H9 (cell line): ENCODE measurements at regions not wholly inside any gene's neighbourhood (a gene's known extent, or its start where the extent isn't known, plus 50 kb on each side); places are given as distances from the start of the nearest gene placed in this dataset.

Experiments
- DNase-seq: peaks from one replicate; pipeline ENCODE4 v3.0.0-alpha.2; 2017
- H2AFZ ChIP-seq: one replicate; pipeline ENCODE4 v1.6.1; 2013; ENCODE audit warnings: mild to moderate bottlenecking, low read length, control low read depth, moderate library complexity
- H2AK5ac ChIP-seq: 2 replicates; pipeline ENCODE4 v1.6.1; 2013; ENCODE audit warnings: low read length, control low read depth, mixed read lengths; ENCODE audit not compliant: insufficient read length
- H2BK120ac ChIP-seq: one replicate; pipeline ENCODE4 v1.6.1; 2013; ENCODE audit warnings: low read depth, mild to moderate bottlenecking, low read length, control low read depth, inconsistent platforms; ENCODE audit not compliant: poor library complexity, severe bottlenecking
- H2BK12ac ChIP-seq: 2 replicates; pipeline ENCODE4 v1.6.1; 2013; ENCODE audit warnings: low read length, control low read depth, mixed read lengths, low read depth; ENCODE audit not compliant: insufficient read length
- H2BK15ac ChIP-seq: 2 replicates; pipeline ENCODE4 v1.6.1; 2013; ENCODE audit warnings: low read depth, low read length, control low read depth
- H2BK20ac ChIP-seq: one replicate; pipeline ENCODE4 v1.6.1; 2013; ENCODE audit warnings: low read depth, mild to moderate bottlenecking, low read length, control low read depth, inconsistent platforms; ENCODE audit not compliant: poor library complexity, severe bottlenecking
- H2BK5ac ChIP-seq: 2 replicates; pipeline ENCODE4 v1.6.1; 2013; ENCODE audit warnings: low read length, control low read depth, mixed read lengths; ENCODE audit not compliant: insufficient read length
- H3K14ac ChIP-seq: 2 replicates; pipeline ENCODE4 v1.6.1; 2013; ENCODE audit warnings: low read length, control low read depth; ENCODE audit not compliant: insufficient read depth
- H3K18ac ChIP-seq: 2 replicates; pipeline ENCODE4 v1.6.1; 2013; ENCODE audit warnings: low read depth, mild to moderate bottlenecking, mixed read lengths, low read length, control low read depth; ENCODE audit not compliant: insufficient read length
- H3K23ac ChIP-seq: 2 replicates; pipeline ENCODE4 v1.6.1; 2013; ENCODE audit warnings: low read length, control low read depth, mixed read lengths, low read depth; ENCODE audit not compliant: insufficient read length
- H3K23me2 ChIP-seq: 2 replicates; pipeline ENCODE4 v1.6.1; 2013; ENCODE audit warnings: low read depth, mild to moderate bottlenecking, mixed read lengths, low read length, control low read depth; ENCODE audit not compliant: insufficient read length, poor library complexity, severe bottlenecking
- H3K27ac ChIP-seq: 2 replicates; pipeline ENCODE4 v1.5.1; 2013; ENCODE audit warnings: low read length, control low read depth, mixed read lengths, low read depth; ENCODE audit not compliant: insufficient read length
- H3K27me3 ChIP-seq: 2 replicates; pipeline ENCODE4 v1.6.1; 2013; ENCODE audit warnings: low read length, control low read depth, inconsistent platforms; ENCODE audit not compliant: insufficient read depth
- H3K4ac ChIP-seq: 2 replicates; pipeline ENCODE4 v1.6.1; 2013; ENCODE audit warnings: low read depth, mild to moderate bottlenecking, control low read depth, inconsistent platforms, low read length, moderate library complexity
- H3K4me1 ChIP-seq: 2 replicates; pipeline ENCODE4 v1.6.1; 2013; ENCODE audit warnings: low read length, control low read depth, inconsistent platforms; ENCODE audit not compliant: insufficient read depth
- H3K4me2 ChIP-seq: 2 replicates; pipeline ENCODE4 v1.6.1; 2013; ENCODE audit warnings: low read length, control low read depth, mixed read lengths; ENCODE audit not compliant: insufficient read length, insufficient read depth
- H3K56ac ChIP-seq: 2 replicates; pipeline ENCODE4 v1.6.1; 2013; ENCODE audit warnings: low read depth, mild to moderate bottlenecking, mixed read lengths, low read length, control low read depth; ENCODE audit not compliant: insufficient read length
- H3K79me1 ChIP-seq: 2 replicates; pipeline ENCODE4 v1.6.1; 2013; ENCODE audit warnings: low read depth, mild to moderate bottlenecking, moderate library complexity, low read length, control low read depth, inconsistent platforms; ENCODE audit not compliant: insufficient read depth, poor library complexity, severe bottlenecking
- H3K79me2 ChIP-seq: 2 replicates; pipeline ENCODE4 v1.6.1; 2013; ENCODE audit warnings: low read length, control low read depth, inconsistent platforms; ENCODE audit not compliant: insufficient read depth
- H3K9ac ChIP-seq: 2 replicates; pipeline ENCODE4 v1.6.1; 2013; ENCODE audit warnings: low read length, control low read depth, mixed read lengths; ENCODE audit not compliant: insufficient read length; ENCODE audit errors: extremely low read depth
- H3K9me3 ChIP-seq: one replicate; pipeline ENCODE4 v1.6.1; 2013; ENCODE audit warnings: low read depth, low read length, inconsistent platforms; ENCODE audit not compliant: control insufficient read depth
- H3T11ph ChIP-seq: one replicate; pipeline ENCODE4 v1.6.1; 2013; ENCODE audit warnings: mild to moderate bottlenecking, low read length, control low read depth, inconsistent platforms
- H4K20me1 ChIP-seq: one replicate; pipeline ENCODE4 v1.6.1; 2013; ENCODE audit not compliant: control insufficient read depth, insufficient read length, insufficient read depth
- H4K5ac ChIP-seq: 2 replicates; pipeline ENCODE4 v1.6.1; 2013; ENCODE audit warnings: low read depth, mild to moderate bottlenecking, mixed read lengths, low read length, control low read depth; ENCODE audit not compliant: insufficient read length
- H4K8ac ChIP-seq: replicated peaks from 2 replicates; pipeline ENCODE4 v1.6.1; 2013; ENCODE audit warnings: low read length, control low read depth, mixed read lengths, low read depth; ENCODE audit not compliant: insufficient read length
- H4K91ac ChIP-seq: 2 replicates; pipeline ENCODE4 v1.6.1; 2013; ENCODE audit warnings: low read depth, mild to moderate bottlenecking, moderate library complexity, mixed read lengths, low read length, control low read depth; ENCODE audit not compliant: insufficient read length
- H3K27ac Mint-ChIP-seq, 3 experiments: 2 replicates in 2 of 3; 3 replicates in 1 of 3; pipeline ENCODE4 v1.8.0; 2020 to 2021; ENCODE audit warnings: mixed read lengths in 3 of 3, mild to moderate bottlenecking in 1 of 3, moderate library complexity in 1 of 3
- H3K27me3 Mint-ChIP-seq: 2 replicates; pipeline ENCODE4 v1.8.0; 2021; ENCODE audit warnings: low read depth, mild to moderate bottlenecking, moderate library complexity, mixed read lengths
- H3K36me3 Mint-ChIP-seq, 3 experiments: 2 replicates in 2 of 3; 3 replicates in 1 of 3; pipeline ENCODE4 v1.8.0; 2020 to 2021; ENCODE audit warnings: low read depth in 3 of 3, mixed read lengths in 3 of 3; ENCODE audit not compliant: insufficient read depth in 1 of 3
- H3K4me1 Mint-ChIP-seq, 2 experiments: 2 replicates each; pipeline ENCODE4 v1.8.0; 2020; ENCODE audit warnings: mixed read lengths in 2 of 2
- H3K4me3 Mint-ChIP-seq, 2 experiments: 2 replicates in 1 of 2; 3 replicates in 1 of 2; pipeline ENCODE4 v1.8.0; 2020 to 2021; ENCODE audit warnings: mild to moderate bottlenecking in 2 of 2, mixed read lengths in 2 of 2, moderate library complexity in 1 of 2
- H3K9me3 Mint-ChIP-seq, 2 experiments: 2 replicates in 1 of 2; 3 replicates in 1 of 2; pipeline ENCODE4 v1.8.0; 2020; ENCODE audit warnings: mild to moderate bottlenecking in 2 of 2, mixed read lengths in 2 of 2, moderate library complexity in 1 of 2
- CTCF ChIP-seq: fragments of 200-600 bp; sonication (generic); conservative IDR thresholded peaks from 3 replicates; pipeline ENCODE4 v1.8.0; 2021; ENCODE audit warnings: antibody characterized with exemption, mild to moderate bottlenecking
- WGBS: extraction: QIAGEN DNeasy Blood & Tissue Kit; methylation state at CpG from one replicate; pipeline ENCODE4 v1.1.7; 2013; ENCODE audit warnings: missing lambda C conversion rate, low lambda C conversion rate, mixed read lengths; ENCODE audit not compliant: insufficient read length; ENCODE audit errors: extremely low coverage; 5-methylcytosine and 5-hydroxymethylcytosine counted together

- H4K8ac ChIP-seq: no peak overlapping the region
- H3K27ac ChIP-seq: no peak overlapping the region
- no peaks in the 10 kb centered on the region for H3K27me3 ChIP-seq
- Mint-ChIP-seq H3K27ac (no peak overlapping the region), H3K36me3 (peaks cover 16 to 30% (median 25%) of the 10 kb centered on the region in 3 experiments), H3K9me3 (peaks cover 27 to 28% of the 10 kb centered on the region in 2 experiments), H3K27me3 (no peaks in the 10 kb centered on the region; the same call in 1 of the 2 replicates), H3K4me1 (peaks cover 16 to 19% of the 10 kb centered on the region in 2 experiments), H3K4me3 (no peak overlapping the region)
- H3K56ac ChIP-seq: no peak overlapping the region
- H4K20me1 ChIP-seq: no peaks in the 10 kb centered on the region
- no peak overlapping the region for H3K14ac ChIP-seq
- H4K5ac ChIP-seq: no peak overlapping the region
- no peak overlapping the region for H3K4ac ChIP-seq
- H2BK120ac ChIP-seq: no peak overlapping the region
- no peak for TF ChIP-seq CTCF
- no peak overlapping the region for H3T11ph ChIP-seq
- H2BK5ac ChIP-seq: no peak overlapping the region
- no peaks in the 10 kb centered on the region for H3K23me2 ChIP-seq
- H2BK20ac ChIP-seq: no peak overlapping the region
- no peak overlapping the region for H2AFZ ChIP-seq
- H2BK12ac ChIP-seq: no peak overlapping the region
- WGBS: no CpG with 5 or more reads among the region's 7 CpGs
- no peaks in the 10 kb centered on the region for H3K79me2 ChIP-seq
- H3K9ac ChIP-seq: no peak overlapping the region
- H4K91ac ChIP-seq: no peak overlapping the region
- no peak overlapping the region for H3K23ac ChIP-seq
- DNase-seq: no peak
- H2BK15ac ChIP-seq: no peak overlapping the region
- H3K4me2 ChIP-seq: no peak overlapping the region
- H3K18ac ChIP-seq: no peak overlapping the region
- no peak overlapping the region for H2AK5ac ChIP-seq
- H3K4me1 ChIP-seq: peaks cover 8% of the 10 kb centered on the region
- H3K79me1 ChIP-seq: no peaks in the 10 kb centered on the region
- no peaks in the 10 kb centered on the region for H3K9me3 ChIP-seq
Observed at GRCh38 chr13:106336668-106337067, 198.8 kb downstream of the EFNB2 start.
